Cardiac septum (tissue), 1 donor: ENCODE measurements at regions not wholly inside any gene's neighbourhood (a gene's known extent, or its start where the extent isn't known, plus 50 kb on each side); places are given as distances from the start of the nearest gene placed in this dataset.
"Not testable (repeated sequence)": the region's sequence is repeated elsewhere in the genome, so short reads cannot be mapped to it uniquely, and the experiment has no call there.

Experiments used
- DNase-seq: peaks from one replicate; pipeline ENCODE4 v3.0.0-alpha.2; 2020; ENCODE audit warnings: low spot score
- intact Hi-C: fragments of 100-400 bp; cut with DNase I; formaldehyde crosslinking; loops from one replicate; pipeline ENCODE4 v1.14.0; 2022
- donor health status: DM: no; HTN: no; CAD: no.

DNA sequence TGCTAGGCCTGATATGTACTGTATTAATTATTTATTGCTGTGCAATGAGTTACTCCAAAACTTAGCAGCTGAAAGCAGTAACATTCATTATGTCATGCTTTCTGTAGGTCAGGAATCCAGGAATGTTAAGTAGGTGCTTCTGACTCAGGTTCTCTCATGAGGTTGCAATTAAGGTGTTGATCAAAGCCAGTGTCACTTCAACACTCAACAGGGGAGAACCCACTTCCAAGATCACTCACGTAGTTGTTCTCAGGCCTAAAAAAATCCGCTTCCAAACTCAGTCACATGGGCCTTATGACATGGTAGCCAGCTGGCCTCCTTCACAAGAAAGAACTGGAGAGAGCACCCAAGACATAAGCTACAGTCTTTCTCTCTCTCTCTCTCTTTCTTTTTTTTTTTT is 211.1 kb upstream of the NBEA start:
- intact Hi-C loops: loop anchor here (5.0 kb wide), 1 partner anchor 59 kb away; no protein-coding TSS in a partner anchor
- DNase-seq: no peak

GRCh38 chr13:34731486-34731885 is 210.6 kb upstream of the NBEA start:
- DNase-seq: no peak
- intact Hi-C loops: loop anchor here (5.0 kb wide), 1 partner anchor 59 kb away; no protein-coding TSS in a partner anchor

- intact Hi-C loops: loop anchor here (5.0 kb wide), 1 partner anchor 61 kb away; no protein-coding TSS in a partner anchor
- DNase-seq: no peak
These were observed 208.3 kb upstream of the NBEA start for GRCh38 chr13:34733721-34734120.

GRCh38 chr13:34734932-34735331 is 207.1 kb upstream of the NBEA start:
- DNase-seq: no peak
- intact Hi-C loops: loop anchor here (5.0 kb wide), 1 partner anchor 63 kb away; no protein-coding TSS in a partner anchor

DNA sequence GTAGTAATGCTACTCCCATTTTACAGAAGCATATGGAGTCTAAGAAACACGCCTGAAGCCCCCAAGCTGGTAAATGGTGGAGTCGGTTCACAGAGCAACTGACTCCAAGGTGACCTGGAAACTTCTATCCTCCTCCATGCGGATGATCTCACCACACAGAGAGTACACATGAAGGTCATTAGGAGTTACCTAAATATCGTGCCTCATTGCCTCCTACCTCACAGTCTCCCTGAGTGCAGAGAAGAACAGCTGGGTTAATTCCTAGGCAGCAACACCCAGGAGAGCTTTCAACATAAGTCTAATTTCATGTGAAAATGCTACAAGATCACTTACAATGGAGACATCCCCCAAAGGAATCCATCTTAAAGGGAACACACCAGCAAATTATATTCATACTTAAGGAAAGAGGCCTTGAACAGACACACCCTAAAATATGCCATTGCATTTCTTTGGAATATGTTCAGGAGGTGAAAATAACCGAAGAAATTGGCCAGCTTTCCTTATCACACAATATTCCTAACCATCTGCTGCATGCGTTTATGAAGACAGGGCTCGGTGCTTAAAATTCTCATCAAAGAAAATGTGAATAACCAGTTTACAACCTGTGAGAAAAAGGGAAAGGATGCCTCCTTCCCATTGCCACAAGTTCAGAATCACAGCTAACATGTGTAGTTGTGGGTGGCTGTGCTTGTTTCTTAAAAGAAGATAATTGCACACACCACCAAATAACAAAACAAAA is 203.6 kb upstream of the NBEA start:
- intact Hi-C loops: no loop called here

GRCh38 chr13:34747056-34747455 is 195.0 kb upstream of the NBEA start:
- DNase-seq, intact Hi-C loops: not testable (repeated sequence)

More for the DNA sequence above, 203.6 kb upstream of the NBEA start:
- DNase-seq: no peak

DNA sequence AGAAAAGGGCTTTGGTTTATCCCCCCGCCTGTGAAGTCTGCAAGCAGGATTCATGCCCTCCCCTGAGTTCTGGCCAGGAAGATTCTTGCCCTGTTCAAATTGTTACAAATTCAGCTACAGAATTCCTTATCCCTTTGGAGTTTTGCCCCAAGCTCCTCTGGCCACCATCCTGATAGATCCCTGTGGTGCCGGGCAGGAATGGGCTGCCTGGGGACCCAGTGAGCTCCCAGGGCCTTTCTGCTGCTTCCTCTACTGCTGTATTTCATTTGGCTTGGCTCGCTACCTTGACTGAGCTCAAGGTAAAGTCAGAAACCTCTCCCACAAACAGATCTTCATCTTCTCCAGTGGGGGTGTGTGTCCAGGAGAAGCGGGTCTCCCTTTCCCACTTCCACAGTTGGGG is 194.6 kb upstream of the NBEA start:
- DNase-seq: no peak
- intact Hi-C loops: no loop called here

- DNase-seq: no peak
- intact Hi-C loops: loop anchor here (2.0 kb wide), 1 partner anchor 77 kb away; no protein-coding TSS in a partner anchor
These were observed 194.0 kb upstream of the NBEA start for GRCh38 chr13:34748073-34748472.

GRCh38 chr13:34748596-34748995 is 193.5 kb upstream of the NBEA start:
- intact Hi-C loops: loop anchor here (2.0 kb wide), 1 partner anchor 78 kb away; no protein-coding TSS in a partner anchor

GRCh38 chr13:34749046-34749445 is 193.0 kb upstream of the NBEA start:
- intact Hi-C loops: loop anchor here (2.0 kb wide), 1 partner anchor 78 kb away; no protein-coding TSS in a partner anchor
- no peak for DNase-seq

More at GRCh38 chr13:34748596-34748995, 193.5 kb upstream of the NBEA start:
- DNase-seq: no peak

GRCh38 chr13:34750078-34750931 is 191.8 kb upstream of the NBEA start:
- intact Hi-C loops: no loop called here
- DNase-seq: no peak

DNA sequence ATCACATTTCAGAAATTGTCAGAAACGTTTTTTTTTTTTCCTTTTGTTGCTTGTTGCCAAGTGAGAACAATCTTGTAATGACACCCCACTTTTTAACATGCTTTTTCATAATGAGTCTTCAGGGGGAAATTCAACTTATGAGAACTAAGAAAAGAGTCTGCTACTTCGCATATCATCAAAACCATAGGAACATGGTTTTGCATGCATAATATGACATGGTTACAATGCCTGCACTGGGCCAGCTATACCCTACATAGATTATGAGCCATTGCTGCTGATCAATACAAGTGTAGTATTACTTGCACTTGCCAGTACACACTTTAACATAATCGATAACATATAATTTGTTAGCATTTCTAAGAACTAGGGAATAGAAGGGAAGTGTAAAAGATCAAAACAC is 191.0 kb upstream of the NBEA start:
- intact Hi-C loops: no loop called here
- DNase-seq: no peak

DNA sequence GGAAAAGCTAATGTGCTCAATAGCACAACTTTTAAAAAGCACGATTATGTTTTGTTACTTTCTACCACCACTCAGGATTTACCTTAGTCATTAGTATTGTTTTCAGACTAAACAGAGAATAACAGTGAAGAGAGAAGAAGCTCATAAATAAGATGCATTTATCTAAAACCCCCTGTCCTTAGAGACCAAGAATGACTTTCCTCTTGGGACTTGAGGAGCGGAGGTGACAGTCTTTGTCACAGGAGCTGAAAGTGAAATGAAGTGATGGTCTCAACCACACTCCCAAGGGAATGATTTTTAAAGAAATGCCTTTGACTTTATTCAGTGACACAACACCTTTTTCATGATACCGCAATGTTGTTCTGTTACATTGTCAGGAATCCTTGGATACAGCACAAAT is 190.6 kb upstream of the NBEA start:
- no peak for DNase-seq
- intact Hi-C loops: no loop called here

DNA sequence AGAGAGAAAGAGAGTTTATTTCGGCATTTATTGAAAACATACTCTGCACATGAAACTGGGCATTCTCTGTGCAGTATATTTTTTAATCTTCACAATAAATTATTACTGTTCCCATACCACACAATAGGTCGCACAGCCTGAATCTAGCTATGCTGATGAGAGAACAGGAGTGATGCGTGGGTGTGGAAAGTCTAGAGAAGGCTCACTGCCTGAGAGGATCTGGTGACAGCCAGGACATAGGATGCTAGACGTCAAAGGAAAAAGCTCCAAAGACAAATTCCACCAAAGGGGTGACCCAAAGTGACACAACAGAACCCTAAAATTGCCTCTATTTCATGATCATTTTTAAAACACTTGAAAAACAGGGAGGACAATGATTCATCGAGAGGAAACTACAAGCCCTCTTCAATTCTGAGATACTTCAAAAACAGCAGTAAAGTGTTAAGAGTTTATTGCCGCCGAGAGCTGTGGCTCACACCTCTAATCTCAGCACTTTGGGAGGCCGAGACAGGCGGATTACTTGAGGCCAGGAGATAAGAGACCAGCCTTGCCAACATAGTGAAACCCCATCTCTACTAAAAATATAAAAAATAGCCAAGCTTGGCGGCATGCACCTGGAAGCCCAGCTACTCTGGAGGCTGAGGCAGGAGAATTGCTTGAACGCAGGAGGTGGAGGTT is 189.6 kb upstream of the NBEA start:
- intact Hi-C loops: no loop called here
- no peak for DNase-seq

DNA sequence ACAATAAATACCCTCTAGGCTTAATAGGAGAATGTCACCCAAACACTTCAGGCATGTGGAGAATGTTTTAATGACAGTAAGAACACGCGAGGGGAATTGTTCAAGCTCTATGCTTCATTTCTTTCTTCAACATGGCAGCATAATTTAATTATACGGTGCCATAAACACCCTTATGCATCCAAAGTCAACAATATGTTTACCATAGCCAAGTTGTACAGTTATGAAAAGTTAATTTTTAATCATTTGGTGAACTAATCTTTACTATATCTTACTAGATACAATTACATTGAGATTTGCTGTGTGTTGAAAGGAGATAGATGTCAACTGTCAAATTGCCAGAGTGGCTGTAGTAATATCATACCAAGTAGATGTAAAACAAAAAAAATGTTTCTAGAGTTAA is 185.9 kb upstream of the NBEA start:
- DNase-seq: no peak
- intact Hi-C loops: no loop called here

- intact Hi-C loops: no loop called here
- no peak for DNase-seq
These were observed 185.5 kb upstream of the NBEA start for GRCh38 chr13:34756572-34756971.

GRCh38 chr13:34757441-34757840 is 184.6 kb upstream of the NBEA start:
- no peak for DNase-seq
- intact Hi-C loops: no loop called here

- intact Hi-C loops: no loop called here
These were observed 183.4 kb upstream of the NBEA start for GRCh38 chr13:34758628-34759027.

DNA sequence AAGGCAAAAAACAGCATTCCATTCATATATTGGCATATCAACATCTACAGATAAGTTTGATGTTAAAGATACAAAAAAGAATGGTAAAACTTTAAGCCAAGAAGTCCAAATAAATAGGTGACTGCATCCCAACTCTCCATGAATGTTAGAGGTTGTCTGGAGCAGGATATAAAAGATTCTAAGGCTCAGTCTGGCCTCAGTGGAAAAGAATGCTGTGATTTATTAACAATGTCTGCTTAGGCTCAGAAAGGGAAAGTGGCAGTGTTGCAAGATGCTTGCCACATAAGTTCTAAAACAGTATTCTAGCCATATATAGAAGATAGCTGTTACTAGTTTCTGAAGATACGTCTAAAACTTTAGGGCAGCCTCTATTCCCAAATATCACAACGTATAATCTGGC is 179.8 kb upstream of the NBEA start:
- intact Hi-C loops: no loop called here
- DNase-seq: no peak

More at GRCh38 chr13:34758628-34759027, 183.4 kb upstream of the NBEA start:
- no peak for DNase-seq

GRCh38 chr13:34764246-34764645 is 177.8 kb upstream of the NBEA start:
- intact Hi-C loops: no loop called here
- no peak for DNase-seq
